IMR-90 (cell line): ENCODE measurements at regions not wholly inside any gene's neighbourhood (a gene's known extent, or its start where the extent isn't known, plus 50 kb on each side); places are given as distances from the start of the nearest gene placed in this dataset.

Source experiments
- ATAC-seq: fragments of 200-7000 bp; cut with Tn5 transposase; 2 replicates; pipeline ENCODE4 v1.9.1; 2020; ENCODE audit warnings: low read depth, mild to moderate bottlenecking, moderate library complexity
- BruUV-seq: library from RNA; stranded (reverse); fragments of 400-500 nt; replicated peaks from 2 replicates; lab custom pipeline; 2021; lab: Mats Ljungman, UMichigan
- CTCF ChIA-PET: fragments of 300-600 bp; formaldehyde crosslinking; extraction: SDS; loops from one replicate; lab custom pipeline; 2021; ENCODE audit warnings: antibody characterized with exemption; lab: Yijun Ruan, JAX
- POLR2A ChIA-PET: fragments of 300-600 bp; sonication (Branson Sonifier 250); formaldehyde crosslinking; loops from one replicate; lab custom pipeline; 2022; ENCODE audit warnings: antibody characterized with exemption; ENCODE audit not compliant: unreplicated experiment; lab: Charles Lee
- DNase-seq: peaks from one replicate; pipeline ENCODE4 v3.0.0; 2013
- H2AFZ ChIP-seq: replicated peaks from 2 replicates; pipeline ENCODE3; 2013; ENCODE audit warnings: low read length, mild to moderate bottlenecking; ENCODE audit not compliant: poor library complexity
- H2AK5ac ChIP-seq: 2 replicates; pipeline ENCODE4 v1.6.1; 2013; ENCODE audit warnings: low read depth, low read length, inconsistent platforms
- H2AK9ac ChIP-seq: replicated peaks from 2 replicates; pipeline ENCODE3; 2013; ENCODE audit warnings: mild to moderate bottlenecking, low read depth, low read length, moderate library complexity; ENCODE audit not compliant: poor library complexity
- H2BK120ac ChIP-seq: 2 replicates; pipeline ENCODE4 v1.6.1; 2013; ENCODE audit warnings: low read depth, low read length, inconsistent platforms
- H2BK15ac ChIP-seq: 3 replicates; pipeline ENCODE4 v1.6.1; 2013; ENCODE audit warnings: low read depth, low read length, inconsistent platforms
- H2BK20ac ChIP-seq: 2 replicates; pipeline ENCODE4 v1.6.1; 2013; ENCODE audit warnings: low read depth, mild to moderate bottlenecking, inconsistent platforms, low read length, moderate library complexity
- H2BK5ac ChIP-seq: 2 replicates; pipeline ENCODE4 v1.6.1; 2013; ENCODE audit warnings: mild to moderate bottlenecking, low read depth, low read length, inconsistent platforms; ENCODE audit not compliant: poor library complexity, severe bottlenecking
- H3K14ac ChIP-seq: replicated peaks from 2 replicates; pipeline ENCODE4 v1.6.1; 2013; ENCODE audit warnings: low read depth, low read length, inconsistent platforms
- H3K18ac ChIP-seq: 2 replicates; pipeline ENCODE4 v1.6.1; 2013; ENCODE audit warnings: low read depth, low read length, control low read depth
- H3K23ac ChIP-seq: 2 replicates; pipeline ENCODE4 v1.6.1; 2013; ENCODE audit warnings: low read depth, low read length, inconsistent platforms
- H3K27ac ChIP-seq: 2 replicates; pipeline ENCODE4 v1.5.1; 2013; ENCODE audit warnings: mild to moderate bottlenecking, control low read depth, low read length; ENCODE audit not compliant: insufficient read depth
- H3K27me3 ChIP-seq: 2 replicates; pipeline ENCODE4 v1.6.1; 2013; ENCODE audit warnings: low read length; ENCODE audit not compliant: control insufficient read depth, insufficient read depth
- H3K36me3 ChIP-seq: 2 replicates; pipeline ENCODE4 v1.6.1; 2013; ENCODE audit warnings: low read length, mixed read lengths; ENCODE audit not compliant: control insufficient read depth, insufficient read depth
- H3K4ac ChIP-seq: 2 replicates; pipeline ENCODE4 v1.6.1; 2013; ENCODE audit warnings: low read depth, low read length, inconsistent platforms
- H3K4me1 ChIP-seq: 2 replicates; pipeline ENCODE4 v1.6.1; 2013; ENCODE audit warnings: low read length, mixed read lengths; ENCODE audit not compliant: control insufficient read depth, insufficient read depth
- H3K4me2 ChIP-seq: 2 replicates; pipeline ENCODE4 v1.6.1; 2013; ENCODE audit warnings: low read depth, mild to moderate bottlenecking, control low read depth, low read length, moderate library complexity
- H3K4me3 ChIP-seq: 2 replicates; pipeline ENCODE4 v1.5.1; 2013; ENCODE audit warnings: low read depth, mild to moderate bottlenecking, control low read depth, low read length, moderate library complexity; ENCODE audit not compliant: insufficient read depth
- H3K56ac ChIP-seq: 2 replicates; pipeline ENCODE4 v1.6.1; 2013; ENCODE audit warnings: low read length, inconsistent platforms; ENCODE audit not compliant: insufficient read depth; ENCODE audit errors: extremely low read depth
- H3K79me1 ChIP-seq, 2 experiments: 2 replicates each; pipeline ENCODE4 v1.6.1; 2013; ENCODE audit warnings: low read length in 2 of 2, inconsistent platforms in 1 of 2, low read depth in 1 of 2
- H3K9ac ChIP-seq: 2 replicates; pipeline ENCODE4 v1.6.1; 2013; ENCODE audit warnings: low read depth, low read length, control low read depth
- H3K9me1 ChIP-seq: 2 replicates; pipeline ENCODE4 v1.6.1; 2013; ENCODE audit warnings: low read length, inconsistent platforms; ENCODE audit not compliant: insufficient read depth
- H3K9me3 ChIP-seq: 2 replicates; pipeline ENCODE4 v1.6.1; 2013; ENCODE audit warnings: low read length; ENCODE audit not compliant: control insufficient read depth, insufficient read depth
- H4K20me1 ChIP-seq: 2 replicates; pipeline ENCODE4 v1.6.1; 2013; ENCODE audit warnings: low read length, inconsistent platforms; ENCODE audit not compliant: insufficient read depth
- H4K5ac ChIP-seq: 2 replicates; pipeline ENCODE4 v1.6.1; 2013; ENCODE audit warnings: mild to moderate bottlenecking, low read depth, low read length, control low read depth
- H4K8ac ChIP-seq, 2 experiments: 2 replicates each; pipeline ENCODE4 v1.6.1; 2013; ENCODE audit warnings: low read depth in 2 of 2, low read length in 2 of 2, control low read depth in 1 of 2, inconsistent platforms in 1 of 2
- H4K91ac ChIP-seq: 2 replicates; pipeline ENCODE4 v1.6.1; 2013; ENCODE audit warnings: low read depth, low read length, inconsistent platforms; ENCODE audit not compliant: insufficient read depth
- CEBPB ChIP-seq: IDR thresholded peaks from 2 replicates; pipeline ENCODE4 v1.6.1; 2012; ENCODE audit warnings: low read depth, low read length, improper control_type of control experiment
- CHD1 ChIP-seq: IDR thresholded peaks from 2 replicates; pipeline ENCODE4 v1.6.1; 2012; ENCODE audit warnings: low read depth, low read length, improper control_type of control experiment
- FOS ChIP-seq: fragments of 150-350 bp; IDR thresholded peaks from 2 replicates; pipeline ENCODE4 v1.6.1; 2016; ENCODE audit warnings: low read depth, low read length
- MAZ ChIP-seq: IDR thresholded peaks from 2 replicates; pipeline ENCODE4 v1.6.1; 2012; ENCODE audit warnings: low read depth, mild to moderate bottlenecking, low read length, improper control_type of control experiment, moderate library complexity, borderline replicate concordance
- MXI1 ChIP-seq: IDR thresholded peaks from 2 replicates; pipeline ENCODE4 v1.6.1; 2012; ENCODE audit warnings: low read depth, mild to moderate bottlenecking, low read length, moderate library complexity, borderline replicate concordance
- POLR2A ChIP-seq: IDR thresholded peaks from 2 replicates; pipeline ENCODE4 v1.6.1; 2012; ENCODE audit warnings: mild to moderate bottlenecking, low read depth, low read length
- RAD21 ChIP-seq: IDR thresholded peaks from 2 replicates; pipeline ENCODE4 v1.6.1; 2012; ENCODE audit warnings: low read length, improper control_type of control experiment
- RCOR1 ChIP-seq: IDR thresholded peaks from 2 replicates; pipeline ENCODE4 v1.6.1; 2012; ENCODE audit warnings: mild to moderate bottlenecking, low read length, improper control_type of control experiment; ENCODE audit not compliant: insufficient replicate concordance
- RFX5 ChIP-seq: IDR thresholded peaks from 2 replicates; pipeline ENCODE4 v1.8.0; 2012; ENCODE audit warnings: low read depth, mild to moderate bottlenecking, low read length, moderate library complexity
- SMC3 ChIP-seq: fragments of 150-350 bp; IDR thresholded peaks from 2 replicates; pipeline ENCODE4 v1.6.1; 2016; ENCODE audit warnings: low read depth, mild to moderate bottlenecking, antibody characterized with exemption, low read length, moderate library complexity
- WGBS, 2 experiments: methylation state at CpG; one replicate each; pipeline versions ENCODE4 v1.1.5 to v1.1.7; 2013; ENCODE audit warnings: missing lambda C conversion rate in 2 of 2; ENCODE audit not compliant: insufficient read length in 1 of 2; ENCODE audit errors: extremely low coverage in 2 of 2; 5-methylcytosine and 5-hydroxymethylcytosine counted together
- dilution Hi-C: fragments of 300-500 bp; cut with HindIII; formaldehyde crosslinking; loops from one replicate; pipeline ENCODE4 v1.14.3; 2018; ENCODE audit warnings: low sequenced_read_pairs; ENCODE audit not compliant: unreplicated experiment
- in situ Hi-C: fragments of 300-500 bp; cut with MboI; formaldehyde crosslinking; loops from 3 replicates; pipeline ENCODE4 v1.14.3; 2019; ENCODE audit warnings: low sequenced_read_pairs, inconsistent platforms, mixed read lengths
- intact Hi-C: fragments of 100-400 bp; cut with micrococcal nuclease; formaldehyde crosslinking; loops from 2 replicates; pipeline ENCODE4 v1.10.0; 2022
- TF ChIP-seq, protein P1 (sequence below): fragments of 150-350 bp; IDR thresholded peaks from 2 replicates; pipeline ENCODE4 v1.6.1; 2016; ENCODE audit warnings: low read depth, mild to moderate bottlenecking, low read length, moderate library complexity, borderline replicate concordance
- TF ChIP-seq, protein P2 (sequence below): fragments of 150-350 bp; IDR thresholded peaks from 2 replicates; pipeline ENCODE4 v1.6.1; 2017; ENCODE audit warnings: mild to moderate bottlenecking, antibody characterized with exemption, low read length, low read depth
- TF ChIP-seq, protein P3 (sequence below): conservative IDR thresholded peaks from 2 replicates; pipeline ENCODE4 v1.5.1; 2012; ENCODE audit warnings: mild to moderate bottlenecking, low read depth, low read length, improper control_type of control experiment

DNA sequence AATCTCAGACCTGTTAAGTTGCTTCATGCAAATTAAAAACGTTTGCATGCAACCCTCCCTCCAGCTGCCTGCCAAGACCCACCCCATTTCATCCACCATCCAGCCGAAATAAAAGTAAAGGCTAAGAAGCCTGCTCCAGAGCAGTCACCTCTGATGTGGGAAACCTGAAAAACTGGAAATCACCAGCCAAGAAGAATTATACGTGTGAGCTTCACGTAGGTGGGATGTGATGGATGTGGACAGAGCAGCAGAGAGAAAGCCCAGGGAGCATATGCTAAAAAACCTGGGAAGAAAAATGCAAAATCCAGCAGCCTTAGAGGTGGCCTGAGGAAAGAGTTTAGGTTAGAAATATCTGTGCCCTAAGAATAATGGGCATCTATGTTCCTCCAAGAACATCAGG, 160.6 kb upstream of the STS start:
- no peak overlapping the region for H3K56ac ChIP-seq
- no peak overlapping the region for H2BK20ac ChIP-seq
- no peaks in the 10 kb centered on the region for H3K4me1 ChIP-seq
- ChIA-PET POLR2A (no interaction called here), CTCF (no interaction called here)
- H4K20me1 ChIP-seq = no peaks in the 10 kb centered on the region
- H4K91ac ChIP-seq = no peak overlapping the region
- no peaks in the 10 kb centered on the region for H3K9me3 ChIP-seq
- H3K4me2 ChIP-seq = no peak overlapping the region
- TF ChIP-seq CEBPB (no peak), POLR2A (no peak), CHD1 (no peak), SMC3 (no peak), RAD21 (no peak), MAZ (no peak), RFX5 (no peak), MXI1 (no peak), FOS (no peak), RCOR1 (no peak)
- TF ChIP-seq, protein P1, sequence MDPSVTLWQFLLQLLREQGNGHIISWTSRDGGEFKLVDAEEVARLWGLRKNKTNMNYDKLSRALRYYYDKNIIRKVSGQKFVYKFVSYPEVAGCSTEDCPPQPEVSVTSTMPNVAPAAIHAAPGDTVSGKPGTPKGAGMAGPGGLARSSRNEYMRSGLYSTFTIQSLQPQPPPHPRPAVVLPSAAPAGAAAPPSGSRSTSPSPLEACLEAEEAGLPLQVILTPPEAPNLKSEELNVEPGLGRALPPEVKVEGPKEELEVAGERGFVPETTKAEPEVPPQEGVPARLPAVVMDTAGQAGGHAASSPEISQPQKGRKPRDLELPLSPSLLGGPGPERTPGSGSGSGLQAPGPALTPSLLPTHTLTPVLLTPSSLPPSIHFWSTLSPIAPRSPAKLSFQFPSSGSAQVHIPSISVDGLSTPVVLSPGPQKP = no peak
- TF ChIP-seq, protein P2, sequence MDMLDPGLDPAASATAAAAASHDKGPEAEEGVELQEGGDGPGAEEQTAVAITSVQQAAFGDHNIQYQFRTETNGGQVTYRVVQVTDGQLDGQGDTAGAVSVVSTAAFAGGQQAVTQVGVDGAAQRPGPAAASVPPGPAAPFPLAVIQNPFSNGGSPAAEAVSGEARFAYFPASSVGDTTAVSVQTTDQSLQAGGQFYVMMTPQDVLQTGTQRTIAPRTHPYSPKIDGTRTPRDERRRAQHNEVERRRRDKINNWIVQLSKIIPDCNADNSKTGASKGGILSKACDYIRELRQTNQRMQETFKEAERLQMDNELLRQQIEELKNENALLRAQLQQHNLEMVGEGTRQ = no peak
- TF ChIP-seq, protein P3, sequence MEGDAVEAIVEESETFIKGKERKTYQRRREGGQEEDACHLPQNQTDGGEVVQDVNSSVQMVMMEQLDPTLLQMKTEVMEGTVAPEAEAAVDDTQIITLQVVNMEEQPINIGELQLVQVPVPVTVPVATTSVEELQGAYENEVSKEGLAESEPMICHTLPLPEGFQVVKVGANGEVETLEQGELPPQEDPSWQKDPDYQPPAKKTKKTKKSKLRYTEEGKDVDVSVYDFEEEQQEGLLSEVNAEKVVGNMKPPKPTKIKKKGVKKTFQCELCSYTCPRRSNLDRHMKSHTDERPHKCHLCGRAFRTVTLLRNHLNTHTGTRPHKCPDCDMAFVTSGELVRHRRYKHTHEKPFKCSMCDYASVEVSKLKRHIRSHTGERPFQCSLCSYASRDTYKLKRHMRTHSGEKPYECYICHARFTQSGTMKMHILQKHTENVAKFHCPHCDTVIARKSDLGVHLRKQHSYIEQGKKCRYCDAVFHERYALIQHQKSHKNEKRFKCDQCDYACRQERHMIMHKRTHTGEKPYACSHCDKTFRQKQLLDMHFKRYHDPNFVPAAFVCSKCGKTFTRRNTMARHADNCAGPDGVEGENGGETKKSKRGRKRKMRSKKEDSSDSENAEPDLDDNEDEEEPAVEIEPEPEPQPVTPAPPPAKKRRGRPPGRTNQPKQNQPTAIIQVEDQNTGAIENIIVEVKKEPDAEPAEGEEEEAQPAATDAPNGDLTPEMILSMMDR = no peak
- DNase-seq (no peak), ATAC-seq (no peak)
- H3K4me3 ChIP-seq = no peak overlapping the region
- dilution Hi-C loops (no loop called here), intact Hi-C loops (no loop called here), in situ Hi-C loops (no loop called here)
- no peak overlapping the region for H3K27ac ChIP-seq
- no peak overlapping the region for H3K14ac ChIP-seq
- no peaks in the 10 kb centered on the region for H3K36me3 ChIP-seq
- H2AK5ac ChIP-seq = no peak overlapping the region
- H2AK9ac ChIP-seq = no peak overlapping the region
- H2AFZ ChIP-seq = no peak overlapping the region
- H2BK5ac ChIP-seq = no peak overlapping the region
- BruUV-seq = no TSS peak
- H4K8ac ChIP-seq = no peak overlapping the region
- H3K79me1 ChIP-seq = no peaks in the 10 kb centered on the region
- H2BK120ac ChIP-seq = no peak overlapping the region
- no peak overlapping the region for H3K4ac ChIP-seq
- WGBS, 2 experiments = 57% methylated on average over 1 of the region's 4 CpGs; no CpG with 5 or more reads in 1 of the 2 experiments
- H4K5ac ChIP-seq = no peak overlapping the region
- no peaks in the 10 kb centered on the region for H3K27me3 ChIP-seq
- H3K9ac ChIP-seq = no peak overlapping the region
- no peaks in the 10 kb centered on the region for H3K9me1 ChIP-seq
- no peak overlapping the region for H3K23ac ChIP-seq
- H3K18ac ChIP-seq = no peak overlapping the region
- no peak overlapping the region for H2BK15ac ChIP-seq
